ENCODE measurements at regions not wholly inside any gene's neighbourhood (a gene's known extent, or its start where the extent isn't known, plus 50 kb on each side); places are given as distances from the start of the nearest gene placed in this dataset.

DNA sequence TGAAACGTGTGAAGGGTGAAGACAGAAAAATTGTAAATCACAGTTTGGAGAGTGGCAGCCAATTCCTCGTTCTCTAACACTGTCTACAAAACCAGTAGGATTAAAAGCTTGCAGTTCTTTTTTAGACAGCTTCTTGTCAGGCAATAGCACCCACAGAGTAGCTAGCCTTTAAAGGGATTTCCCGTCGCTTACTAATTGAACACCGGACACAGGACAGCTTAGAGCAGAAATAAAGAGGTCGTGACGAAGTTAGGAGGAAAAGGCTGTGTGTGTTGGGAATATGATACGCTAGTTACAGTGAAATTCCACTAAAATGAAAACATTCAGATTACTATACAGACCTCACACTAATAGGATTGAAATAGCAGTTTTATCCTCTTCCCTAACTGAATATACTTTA, 149.1 kb upstream of the FLRT2 start:
- no peaks in the 10 kb centered on the region for H3K36me3 ChIP-seq (ENCODE audit: insufficient read depth, low read length)
- H3K27ac ChIP-seq (ENCODE audit: low read depth, low read length, poor library complexity, severe bottlenecking) = no peak overlapping the region
- H4K20me1 ChIP-seq (ENCODE audit: insufficient read depth, low read length) = no peaks in the 10 kb centered on the region
- H3K9me2 ChIP-seq (ENCODE audit: low read depth, low read length) = no peaks in the 10 kb centered on the region
- no peaks in the 10 kb centered on the region for H3F3A ChIP-seq (ENCODE audit: insufficient read depth, low read length)
- no peak overlapping the region for H2AFZ ChIP-seq (ENCODE audit: low read length)
- no peak for TF ChIP-seq EZH2 (IDR thresholded peaks at IDR 0.05; ENCODE audit: borderline replicate concordance, low read length)
- TF ChIP-seq, protein P1, sequence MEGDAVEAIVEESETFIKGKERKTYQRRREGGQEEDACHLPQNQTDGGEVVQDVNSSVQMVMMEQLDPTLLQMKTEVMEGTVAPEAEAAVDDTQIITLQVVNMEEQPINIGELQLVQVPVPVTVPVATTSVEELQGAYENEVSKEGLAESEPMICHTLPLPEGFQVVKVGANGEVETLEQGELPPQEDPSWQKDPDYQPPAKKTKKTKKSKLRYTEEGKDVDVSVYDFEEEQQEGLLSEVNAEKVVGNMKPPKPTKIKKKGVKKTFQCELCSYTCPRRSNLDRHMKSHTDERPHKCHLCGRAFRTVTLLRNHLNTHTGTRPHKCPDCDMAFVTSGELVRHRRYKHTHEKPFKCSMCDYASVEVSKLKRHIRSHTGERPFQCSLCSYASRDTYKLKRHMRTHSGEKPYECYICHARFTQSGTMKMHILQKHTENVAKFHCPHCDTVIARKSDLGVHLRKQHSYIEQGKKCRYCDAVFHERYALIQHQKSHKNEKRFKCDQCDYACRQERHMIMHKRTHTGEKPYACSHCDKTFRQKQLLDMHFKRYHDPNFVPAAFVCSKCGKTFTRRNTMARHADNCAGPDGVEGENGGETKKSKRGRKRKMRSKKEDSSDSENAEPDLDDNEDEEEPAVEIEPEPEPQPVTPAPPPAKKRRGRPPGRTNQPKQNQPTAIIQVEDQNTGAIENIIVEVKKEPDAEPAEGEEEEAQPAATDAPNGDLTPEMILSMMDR (IDR thresholded peaks at IDR 0.05; ENCODE audit: low read length) = no peak
- H3K79me2 ChIP-seq (ENCODE audit: insufficient read depth, low read length) = no peaks in the 10 kb centered on the region
- no peaks in the 10 kb centered on the region for H3K4me1 ChIP-seq (ENCODE audit: insufficient read depth, low read length, severe bottlenecking)
- no peak overlapping the region for H3K4me3 ChIP-seq (ENCODE audit: low read depth, low read length, poor library complexity, severe bottlenecking)
- no peaks in the 10 kb centered on the region for H3K27me3 ChIP-seq (ENCODE audit: insufficient read depth, low read length)
- H3K9ac ChIP-seq (ENCODE audit: low read length) = no peak overlapping the region
- H3K9me3 ChIP-seq (ENCODE audit: low read length) = no peaks in the 10 kb centered on the region
- H3K4me2 ChIP-seq (ENCODE audit: low read length) = no peak overlapping the region

- Histone ChIP-seq H3K4me2 (ENCODE audit: low read length) (no peak overlapping the region), H3K4me3 (ENCODE audit: low read depth, low read length, poor library complexity, severe bottlenecking) (no peak overlapping the region), H3K27ac (ENCODE audit: low read depth, low read length, poor library complexity, severe bottlenecking) (no peak overlapping the region), H3K27me3 (ENCODE audit: insufficient read depth, low read length) (no peaks in the 10 kb centered on the region), H3K79me2 (ENCODE audit: insufficient read depth, low read length) (no peaks in the 10 kb centered on the region), H3K9me2 (ENCODE audit: low read depth, low read length) (no peaks in the 10 kb centered on the region), H3K9ac (ENCODE audit: low read length) (no peak overlapping the region), H2AFZ (ENCODE audit: low read length) (no peak overlapping the region), H4K20me1 (ENCODE audit: insufficient read depth, low read length) (no peaks in the 10 kb centered on the region), H3K36me3 (ENCODE audit: insufficient read depth, low read length) (no peaks in the 10 kb centered on the region), H3K4me1 (ENCODE audit: insufficient read depth, low read length, severe bottlenecking) (no peaks in the 10 kb centered on the region), H3K9me3 (ENCODE audit: low read length) (no peaks in the 10 kb centered on the region), H3F3A (ENCODE audit: insufficient read depth, low read length) (no peaks in the 10 kb centered on the region)
- TF ChIP-seq, protein P1 (IDR thresholded peaks at IDR 0.05; ENCODE audit: low read length) = no peak
- TF ChIP-seq EZH2 (IDR thresholded peaks at IDR 0.05; ENCODE audit: borderline replicate concordance, low read length) = no peak
Measured at GRCh38 chr14:85382341-85382740, 147.6 kb upstream of the FLRT2 start.

DNA sequence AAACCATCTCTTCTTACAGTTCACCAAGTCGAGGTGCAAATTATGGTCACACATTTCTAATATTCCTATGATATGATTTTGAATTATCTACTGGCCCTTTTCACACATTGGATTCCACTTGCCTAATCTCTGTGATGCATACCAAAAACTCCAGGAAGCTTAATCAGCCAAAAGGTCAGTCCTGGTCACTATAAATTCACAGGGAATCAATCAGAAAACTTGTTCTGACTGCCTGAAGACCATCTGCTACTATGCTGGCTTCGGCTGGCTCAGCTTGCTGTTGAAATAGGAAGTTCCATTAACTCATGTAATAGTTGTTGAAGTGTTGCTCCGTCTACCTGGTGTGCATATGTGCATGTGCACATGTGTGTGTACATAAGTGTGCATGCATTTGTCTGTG, 142.8 kb upstream of the FLRT2 start:
- Histone ChIP-seq H3F3A (ENCODE audit: insufficient read depth, low read length) (no peaks in the 10 kb centered on the region), H3K79me2 (ENCODE audit: insufficient read depth, low read length) (no peaks in the 10 kb centered on the region)
- TF ChIP-seq EZH2 (IDR thresholded peaks at IDR 0.05; ENCODE audit: borderline replicate concordance, low read length) = no peak
- TF ChIP-seq, protein P1 (IDR thresholded peaks at IDR 0.05; ENCODE audit: low read length) = no peak

More for the DNA sequence above, 142.8 kb upstream of the FLRT2 start:
- Histone ChIP-seq H3K27me3 (ENCODE audit: insufficient read depth, low read length) (no peaks in the 10 kb centered on the region), H3K4me1 (ENCODE audit: insufficient read depth, low read length, severe bottlenecking) (no peaks in the 10 kb centered on the region), H3K4me2 (ENCODE audit: low read length) (no peak overlapping the region), H3K27ac (ENCODE audit: low read depth, low read length, poor library complexity, severe bottlenecking) (no peak overlapping the region), H3K36me3 (ENCODE audit: insufficient read depth, low read length) (no peaks in the 10 kb centered on the region), H4K20me1 (ENCODE audit: insufficient read depth, low read length) (no peaks in the 10 kb centered on the region), H3K9me3 (ENCODE audit: low read length) (no peaks in the 10 kb centered on the region), H3K9ac (ENCODE audit: low read length) (no peak overlapping the region), H3K9me2 (ENCODE audit: low read depth, low read length) (no peaks in the 10 kb centered on the region), H2AFZ (ENCODE audit: low read length) (no peak overlapping the region), H3K4me3 (ENCODE audit: low read depth, low read length, poor library complexity, severe bottlenecking) (no peak overlapping the region)
